Astrocyte (in vitro differentiated cells and primary cell): ENCODE measurements at regions not wholly inside any gene's neighbourhood (a gene's known extent, or its start where the extent isn't known, plus 50 kb on each side); places are given as distances from the start of the nearest gene placed in this dataset.

Experiments used
- EZH2 ChIP-seq: IDR thresholded peaks from 2 replicates; pipeline ENCODE4 v1.6.1; 2012; ENCODE audit warnings: mild to moderate bottlenecking, low read length, inconsistent platforms; ENCODE audit not compliant: insufficient read depth
- TF ChIP-seq, protein P1 (sequence below): IDR thresholded peaks from 2 replicates; pipeline ENCODE4 v1.5.1; 2011; ENCODE audit warnings: low read depth, mild to moderate bottlenecking, inconsistent platforms, low read length, moderate library complexity; ENCODE audit not compliant: insufficient read depth

DNA sequence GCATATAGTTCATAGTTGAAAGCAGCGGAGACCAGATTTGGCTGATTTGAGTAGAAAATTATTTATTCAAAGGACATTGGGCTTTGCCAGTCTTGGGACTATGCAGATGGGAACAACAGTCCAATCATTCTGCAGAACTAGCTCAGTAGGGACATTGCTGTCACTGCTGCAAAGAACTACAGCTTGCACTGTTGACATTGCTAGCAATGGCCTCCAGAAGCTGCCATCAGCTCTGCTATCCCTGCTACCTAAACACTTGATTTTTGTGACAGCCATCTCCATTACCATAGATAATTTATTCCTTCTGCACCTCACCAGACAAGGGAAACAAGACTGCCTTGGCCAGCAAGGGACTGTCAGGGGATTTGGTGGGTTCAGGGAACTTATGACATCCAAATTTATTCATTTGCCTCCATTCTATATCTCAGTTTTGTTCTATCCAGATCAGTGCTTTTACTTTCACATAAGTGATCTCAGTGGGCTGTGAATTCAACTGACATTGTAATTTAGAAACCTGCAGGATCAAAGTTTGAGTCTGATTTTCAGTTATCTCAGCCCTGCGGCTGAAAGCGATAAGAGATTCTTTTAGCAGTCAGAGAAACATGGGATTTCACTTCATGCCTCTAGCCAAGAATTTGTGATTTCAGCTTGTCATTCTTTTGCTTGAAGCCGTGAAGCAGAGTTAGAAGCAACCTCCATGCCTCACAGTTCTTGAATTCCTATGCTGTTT, 136.7 kb upstream of the FBXO33 start:
- TF ChIP-seq, protein P1, sequence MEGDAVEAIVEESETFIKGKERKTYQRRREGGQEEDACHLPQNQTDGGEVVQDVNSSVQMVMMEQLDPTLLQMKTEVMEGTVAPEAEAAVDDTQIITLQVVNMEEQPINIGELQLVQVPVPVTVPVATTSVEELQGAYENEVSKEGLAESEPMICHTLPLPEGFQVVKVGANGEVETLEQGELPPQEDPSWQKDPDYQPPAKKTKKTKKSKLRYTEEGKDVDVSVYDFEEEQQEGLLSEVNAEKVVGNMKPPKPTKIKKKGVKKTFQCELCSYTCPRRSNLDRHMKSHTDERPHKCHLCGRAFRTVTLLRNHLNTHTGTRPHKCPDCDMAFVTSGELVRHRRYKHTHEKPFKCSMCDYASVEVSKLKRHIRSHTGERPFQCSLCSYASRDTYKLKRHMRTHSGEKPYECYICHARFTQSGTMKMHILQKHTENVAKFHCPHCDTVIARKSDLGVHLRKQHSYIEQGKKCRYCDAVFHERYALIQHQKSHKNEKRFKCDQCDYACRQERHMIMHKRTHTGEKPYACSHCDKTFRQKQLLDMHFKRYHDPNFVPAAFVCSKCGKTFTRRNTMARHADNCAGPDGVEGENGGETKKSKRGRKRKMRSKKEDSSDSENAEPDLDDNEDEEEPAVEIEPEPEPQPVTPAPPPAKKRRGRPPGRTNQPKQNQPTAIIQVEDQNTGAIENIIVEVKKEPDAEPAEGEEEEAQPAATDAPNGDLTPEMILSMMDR, result no peak
- no peak for TF ChIP-seq EZH2
